HG03025 (cell line): ENCODE measurements at regions not wholly inside any gene's neighbourhood (a gene's known extent, or its start where the extent isn't known, plus 50 kb on each side); places are given as distances from the start of the nearest gene placed in this dataset.

ENCODE experiments used
- ATAC-seq: cut with Tn5 transposase; IDR thresholded peaks from one replicate; pipeline ENCODE4 v1.9.1; 2021; ENCODE audit warnings: mild to moderate bottlenecking, moderate library complexity; ENCODE audit not compliant: unreplicated experiment, low FRiP score

- no peak for ATAC-seq
Observed at GRCh38 chr13:47639738-47640447, 361.2 kb downstream of the SUCLA2 start.

- no peak for ATAC-seq
Observed at GRCh38 chr13:47638627-47639026, 362.4 kb downstream of the SUCLA2 start.

DNA sequence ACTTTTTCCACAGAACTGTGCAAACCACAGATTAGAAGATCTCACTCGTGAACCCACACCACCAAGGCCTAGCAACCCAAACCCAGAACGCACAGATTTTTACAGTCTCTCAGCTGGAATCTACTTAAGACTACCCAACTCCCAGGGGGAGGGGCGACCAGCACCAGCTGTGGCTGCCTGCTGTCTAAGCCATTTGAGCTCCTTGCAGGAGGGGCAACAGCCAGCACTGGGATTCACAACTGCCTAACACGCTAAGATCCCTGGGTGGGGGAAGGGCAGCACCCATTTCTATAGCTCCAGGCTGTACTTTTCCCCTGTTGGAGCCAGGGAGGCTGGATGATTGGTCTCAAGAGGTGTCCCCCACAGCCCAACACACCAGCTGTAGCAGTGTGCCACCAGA, 368.8 kb downstream of the SUCLA2 start:
- no peak for ATAC-seq

DNA sequence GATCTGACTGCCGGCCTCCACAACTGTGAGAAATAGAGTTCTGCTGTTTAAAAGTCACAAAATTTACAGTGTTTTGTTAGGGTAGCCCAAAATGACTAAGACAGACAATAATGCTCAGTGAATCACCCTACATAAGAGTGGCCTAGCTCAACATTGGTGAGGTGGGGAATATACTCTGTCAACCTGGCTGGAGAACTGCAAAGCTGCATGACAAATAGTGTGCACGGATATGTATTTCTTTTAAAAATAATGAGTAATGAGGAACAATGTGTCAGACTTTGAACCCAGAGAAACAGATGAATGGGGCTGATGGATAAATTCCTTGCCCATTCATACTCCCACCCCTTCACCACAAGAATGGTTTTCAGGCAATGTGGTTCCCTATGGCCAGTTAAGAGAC, 372.4 kb downstream of the SUCLA2 start:
- no peak for ATAC-seq

GRCh38 chr13:47623862-47624261, 377.2 kb downstream of the SUCLA2 start:
- no peak for ATAC-seq

- no peak for ATAC-seq
Observed at GRCh38 chr13:47621931-47622330, 379.1 kb downstream of the SUCLA2 start.

DNA sequence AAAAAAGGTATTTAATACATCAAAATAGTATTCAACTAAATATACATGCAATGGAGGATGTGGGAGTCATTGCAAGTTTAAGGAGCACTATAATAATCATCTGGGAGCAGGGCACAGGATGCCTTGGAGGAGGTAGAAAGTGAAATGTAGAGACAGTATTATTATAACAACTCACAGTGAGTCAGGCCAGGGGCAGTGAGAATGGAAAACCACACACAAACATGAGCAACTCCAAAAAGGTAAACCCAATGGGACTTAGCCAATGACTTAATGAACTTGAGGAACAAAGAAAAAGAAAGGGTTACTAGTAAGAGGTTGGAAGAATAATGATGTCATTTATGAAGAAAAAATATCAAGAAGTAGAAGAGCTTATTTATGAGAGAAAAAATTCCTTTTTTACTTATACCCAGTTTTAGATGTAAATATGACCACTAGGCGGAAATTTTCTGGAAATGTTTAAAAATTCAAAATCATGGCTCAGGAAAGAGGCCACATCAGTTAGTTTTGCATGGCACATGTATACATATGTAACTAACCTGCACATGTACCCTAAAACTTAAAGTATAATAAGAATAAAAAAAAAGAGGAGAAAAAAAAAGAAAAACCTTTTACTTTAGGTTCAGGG, 389.3 kb downstream of the SUCLA2 start:
- ATAC-seq: no peak

DNA sequence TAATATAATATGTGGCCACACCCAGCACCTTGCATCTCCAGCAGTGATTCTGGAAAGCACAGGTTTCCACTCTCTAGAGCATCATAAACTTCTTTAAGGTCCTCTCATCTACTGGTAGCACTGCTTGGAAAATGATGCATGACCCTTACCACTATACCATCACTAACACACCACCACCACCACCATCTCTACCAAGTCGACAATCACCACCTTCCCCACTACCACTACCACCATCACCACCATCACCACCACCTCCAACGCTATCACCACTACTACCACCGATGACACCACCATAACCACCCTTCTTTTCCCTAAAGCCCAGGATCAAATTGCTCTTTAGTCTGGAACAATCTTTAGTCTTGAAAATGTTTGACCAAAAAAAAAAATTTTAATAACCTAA, 390.4 kb downstream of the SUCLA2 start:
- no peak for ATAC-seq

DNA sequence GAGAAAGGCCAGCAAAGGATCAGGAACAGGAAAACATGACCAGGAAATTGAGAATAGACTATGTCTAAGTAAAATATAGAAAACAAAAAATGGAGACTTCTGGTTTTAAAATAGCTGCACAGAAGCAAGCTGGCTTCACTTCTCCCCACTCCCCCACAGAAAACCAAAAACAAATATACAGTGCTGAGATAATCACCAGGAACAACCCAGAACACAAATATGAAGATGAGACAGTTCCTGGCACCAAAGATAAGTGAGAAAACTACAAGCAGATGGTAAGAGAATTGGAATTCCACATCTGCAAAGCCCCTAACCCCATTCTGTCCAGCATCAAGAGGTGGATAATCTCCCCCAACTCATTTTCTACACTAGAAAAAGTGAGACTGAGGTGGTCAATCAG, 397.7 kb downstream of the SUCLA2 start:
- ATAC-seq: no peak

DNA sequence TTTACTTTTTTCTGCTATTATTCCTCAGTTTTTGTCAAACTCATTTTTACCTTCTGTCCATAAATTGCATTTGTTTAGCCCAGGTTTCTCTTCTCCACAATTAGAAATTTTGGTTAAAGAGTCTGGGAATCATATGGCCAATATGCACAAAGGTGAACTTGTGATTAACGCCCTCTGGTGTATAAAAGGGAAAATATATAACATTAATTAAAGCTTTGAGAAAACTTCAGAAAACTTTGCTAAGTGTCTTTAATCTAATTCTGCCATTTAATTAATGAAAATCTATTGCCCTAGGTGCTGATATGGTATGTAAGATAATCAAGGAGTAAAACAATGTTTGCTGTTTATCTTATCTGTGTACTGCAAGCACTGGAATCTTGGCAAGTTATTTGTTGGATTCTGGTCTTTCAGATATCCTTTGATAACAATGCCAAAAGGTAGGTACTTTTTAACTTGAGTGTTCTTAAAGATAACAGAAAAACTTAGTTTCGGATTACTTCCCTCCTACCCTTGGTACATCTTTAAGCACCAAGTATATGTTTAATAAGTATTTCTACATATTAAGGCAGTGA, 402.6 kb downstream of the SUCLA2 start:
- no peak for ATAC-seq

DNA sequence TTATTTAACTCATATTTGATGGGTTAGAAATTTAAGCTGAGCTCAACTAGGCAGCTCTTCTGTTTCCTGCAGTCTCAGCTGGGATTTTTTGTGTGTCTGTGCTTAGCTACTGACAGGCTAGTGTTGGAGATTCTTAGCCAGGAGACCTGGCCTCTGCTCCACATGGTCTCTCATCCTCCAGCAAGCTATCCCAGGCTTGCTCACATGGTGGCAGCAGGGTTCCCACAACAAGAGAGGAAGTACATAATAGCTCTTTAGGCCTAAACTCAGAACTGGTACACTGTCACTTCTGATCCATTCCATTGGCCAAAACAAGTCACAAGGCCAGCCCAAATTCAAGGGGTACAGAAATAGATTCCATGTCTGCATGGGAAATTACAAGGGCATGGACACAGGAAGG, 406.2 kb downstream of the SUCLA2 start:
- no peak for ATAC-seq

GRCh38 chr13:47592256-47592655, 408.8 kb downstream of the SUCLA2 start:
- no peak for ATAC-seq

GRCh38 chr13:47588676-47589075, 412.4 kb downstream of the SUCLA2 start:
- no peak for ATAC-seq

DNA sequence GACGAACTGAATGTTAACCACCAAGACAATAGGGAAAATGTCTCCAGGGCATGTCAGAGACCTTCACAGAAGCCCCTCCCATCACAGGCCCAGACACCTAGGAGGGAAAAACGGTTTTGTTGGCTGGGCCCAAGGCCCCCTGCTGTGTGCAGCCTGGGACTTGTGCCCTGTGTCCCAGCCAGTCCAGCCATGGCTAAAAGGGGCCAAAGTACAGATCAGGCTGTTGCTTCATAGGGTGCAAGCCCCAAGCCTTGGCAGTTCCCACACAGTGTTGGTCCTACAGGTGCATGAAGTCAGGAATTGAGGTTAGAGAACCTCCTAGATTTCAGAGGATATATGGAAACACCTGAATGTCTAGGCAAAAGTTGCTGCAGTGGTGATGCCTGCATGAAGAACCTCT, 428.7 kb downstream of the SUCLA2 start:
- ATAC-seq: no peak

DNA sequence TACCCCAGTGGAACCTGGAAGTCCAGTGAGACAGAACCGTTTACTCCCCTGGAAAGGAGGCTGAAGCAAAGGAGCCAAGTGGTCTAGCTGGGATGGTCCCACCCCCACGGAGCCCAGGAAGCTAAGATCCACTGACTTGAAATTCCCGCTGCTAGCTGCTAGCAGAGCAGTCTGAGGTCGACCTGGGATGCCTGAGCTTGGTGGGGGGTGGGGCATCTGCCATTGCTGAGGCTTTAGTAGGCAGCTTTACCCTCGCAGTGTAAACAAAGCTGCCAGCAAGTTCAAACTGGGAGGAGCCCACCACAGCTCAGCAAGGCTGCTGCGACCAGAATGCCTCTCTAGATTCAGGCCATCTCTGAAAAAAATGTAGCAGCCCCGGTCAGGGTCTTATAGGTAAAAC, 437.0 kb downstream of the SUCLA2 start:
- no peak for ATAC-seq

- no peak for ATAC-seq
Observed at GRCh38 chr13:47556703-47557102, 444.4 kb downstream of the SUCLA2 start.

- ATAC-seq: no peak
Observed at GRCh38 chr13:47555235-47555634, 445.8 kb downstream of the SUCLA2 start.

DNA sequence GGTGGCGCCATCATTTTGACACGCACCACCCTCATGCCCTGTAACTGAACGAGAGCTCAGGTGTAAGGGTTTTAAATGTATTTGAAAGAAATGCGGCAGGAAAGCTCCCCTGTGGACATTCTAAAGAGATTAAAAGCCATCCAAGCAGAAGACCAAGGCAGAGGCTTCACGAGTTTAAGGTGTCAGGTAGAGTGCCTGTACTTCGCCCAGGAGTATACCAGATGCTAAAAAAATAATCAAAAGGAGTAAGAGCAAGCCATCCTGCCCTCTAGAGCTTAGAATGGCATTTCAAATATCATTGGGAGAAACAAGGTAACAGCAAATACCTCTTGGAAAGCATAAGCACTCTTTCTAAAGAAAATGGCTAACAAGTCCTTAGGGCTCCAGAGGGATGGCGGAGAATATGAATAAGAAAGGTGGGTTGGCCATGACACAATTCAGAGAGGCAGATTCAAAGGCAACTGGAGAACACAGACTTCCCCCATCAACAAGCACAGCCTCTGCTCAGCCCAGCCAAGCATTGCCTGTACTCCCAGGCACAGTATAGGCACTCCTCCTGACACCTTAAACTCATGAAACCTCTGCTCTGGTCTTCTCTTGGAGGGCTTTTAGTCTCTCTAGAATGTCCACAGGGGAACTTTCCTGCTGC, 447.6 kb downstream of the SUCLA2 start:
- ATAC-seq: no peak

DNA sequence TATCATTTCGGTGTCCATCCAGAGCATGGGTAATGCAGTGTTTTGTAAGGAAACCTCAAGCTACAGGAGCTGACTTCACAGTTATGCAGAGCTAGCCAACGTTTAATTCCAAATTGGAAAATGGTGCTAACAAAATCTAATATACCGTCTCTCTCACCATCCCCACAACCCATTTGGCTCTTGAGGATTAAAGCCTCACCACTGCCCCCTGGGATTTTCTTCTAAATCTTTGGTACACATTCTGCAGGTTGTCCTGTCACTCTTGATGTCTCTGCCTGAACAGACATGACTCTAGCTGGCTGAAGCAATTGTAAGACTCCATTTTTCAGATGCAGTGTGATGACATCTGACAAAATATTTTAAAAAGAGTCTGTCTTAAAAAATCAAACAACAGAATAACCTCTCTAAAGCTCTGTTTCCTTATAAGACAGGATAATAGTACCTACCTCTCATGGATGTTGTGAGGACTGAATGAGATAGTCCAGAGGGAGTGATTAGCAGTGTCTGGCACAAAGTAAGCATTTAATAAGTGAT, 451.8 kb downstream of the SUCLA2 start:
- no peak for ATAC-seq

DNA sequence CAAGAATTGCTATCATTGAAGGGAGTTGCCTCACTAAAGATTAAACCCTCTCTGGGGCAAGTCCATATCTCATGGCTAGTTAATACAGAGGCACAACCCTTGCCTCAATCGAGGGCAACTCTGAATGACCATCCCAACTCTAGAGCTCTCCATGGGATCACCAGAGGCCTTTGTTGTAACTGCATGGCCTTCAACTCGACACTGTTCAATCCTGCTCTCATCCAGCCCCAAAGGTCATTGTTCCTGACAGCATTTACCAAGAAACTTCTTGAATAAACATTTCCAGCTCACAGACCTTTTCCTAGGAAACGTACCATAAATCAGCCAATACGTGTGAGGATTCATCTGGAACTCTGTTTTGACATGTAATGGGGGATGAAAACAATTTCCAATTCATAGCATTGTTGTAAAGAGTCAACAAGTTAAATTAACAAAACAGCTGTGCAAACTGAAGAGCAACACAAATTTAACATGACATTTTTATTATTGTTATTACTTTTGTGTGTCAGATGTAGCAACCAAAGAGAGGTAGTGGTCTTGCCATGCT, 452.7 kb downstream of the SUCLA2 start:
- ATAC-seq: no peak
